NCI-H187 (cell line): ENCODE measurements at regions not wholly inside any gene's neighbourhood (a gene's known extent, or its start where the extent isn't known, plus 50 kb on each side); places are given as distances from the start of the nearest gene placed in this dataset.

Experiments
- DNase-seq, 2 experiments: peaks; one replicate each; lab custom pipeline; 2025; lab: John Stamatoyannopoulos, UW

DNA sequence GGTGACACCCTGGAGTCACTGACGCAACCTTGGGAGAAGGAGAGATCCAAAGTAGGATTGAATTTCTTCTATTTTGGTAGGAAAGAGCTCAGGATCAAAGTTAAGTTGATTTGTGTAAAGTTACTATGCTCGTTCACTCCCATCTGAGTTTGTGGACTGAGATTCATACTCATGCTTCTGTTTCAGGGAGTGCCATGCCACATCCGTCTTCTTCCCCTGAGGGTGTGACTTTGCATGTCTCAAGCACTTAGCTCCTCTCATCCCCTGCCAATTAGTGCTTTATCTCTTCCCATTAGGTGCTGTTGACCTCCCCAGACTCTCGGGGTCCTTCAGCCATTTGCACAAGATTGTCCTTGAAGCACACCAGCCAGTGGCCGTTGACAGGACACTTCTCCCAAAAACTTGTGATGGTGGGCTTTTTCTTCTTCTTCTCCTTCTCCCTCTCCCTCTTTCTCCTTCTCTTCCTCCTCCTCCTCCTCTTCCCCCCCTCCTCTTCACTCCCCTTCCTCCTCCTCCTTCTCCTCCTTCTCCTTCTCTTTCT, 232.2 kb upstream of the KLF4 start:
- DNase-seq, result no peak

DNA sequence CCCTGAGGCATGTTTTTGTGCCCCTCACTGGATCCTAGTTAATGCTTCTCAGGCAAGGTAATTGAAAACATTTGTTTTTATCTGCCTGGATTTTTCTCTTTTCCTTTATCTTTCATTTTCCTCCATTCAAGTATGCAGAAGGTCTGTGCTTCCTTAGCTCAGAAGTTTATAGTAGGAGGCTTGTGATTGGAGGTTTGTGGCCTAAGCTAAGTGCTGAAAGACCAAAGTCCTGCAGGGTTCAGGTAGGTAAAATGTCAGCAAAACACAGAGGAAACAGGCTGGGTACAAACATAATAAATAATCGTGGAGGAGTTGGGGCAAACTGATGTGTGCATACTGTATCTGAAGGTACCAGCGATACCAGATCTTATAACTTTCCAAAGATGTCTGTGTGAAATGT, 230.9 kb upstream of the KLF4 start:
- DNase-seq, result no peak

DNA sequence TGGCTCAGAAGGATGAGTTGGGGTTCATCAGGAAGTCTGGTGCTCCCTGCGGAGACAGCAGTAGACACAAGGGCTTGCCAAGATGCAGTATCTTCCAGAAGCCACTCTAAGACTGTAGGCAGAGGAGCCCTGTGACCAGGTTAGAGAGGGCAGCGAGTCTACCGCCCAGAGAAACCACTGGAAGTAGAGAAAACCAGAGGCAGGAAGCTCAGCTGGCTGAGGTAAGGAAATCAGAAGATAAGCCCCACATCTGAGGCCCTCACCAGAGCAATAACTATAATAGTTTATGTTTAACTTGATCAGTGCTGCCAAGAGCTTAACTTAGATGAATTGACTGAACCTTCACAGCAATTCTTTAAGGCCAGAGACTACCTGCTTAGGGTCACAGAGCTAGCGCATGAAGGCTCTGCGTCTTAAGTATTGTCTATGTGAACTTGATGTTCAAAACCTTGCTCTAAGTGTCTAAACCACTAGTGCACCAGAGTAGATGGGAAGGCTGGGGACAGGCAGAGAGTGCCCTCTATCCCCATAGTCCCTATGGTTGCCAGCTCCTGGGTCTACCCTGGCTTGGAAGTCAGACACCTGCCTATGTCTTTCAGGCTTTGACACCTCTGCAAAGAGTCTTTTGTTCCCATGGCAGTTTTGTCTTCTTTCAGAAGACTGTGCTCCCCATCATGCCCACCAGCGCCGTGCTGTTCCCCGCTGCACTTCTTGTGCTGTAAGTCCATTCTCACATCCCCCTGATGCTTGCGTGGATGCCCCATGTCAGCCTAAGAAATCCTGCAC, 228.2 kb upstream of the KLF4 start:
- DNase-seq, result no peak

DNA sequence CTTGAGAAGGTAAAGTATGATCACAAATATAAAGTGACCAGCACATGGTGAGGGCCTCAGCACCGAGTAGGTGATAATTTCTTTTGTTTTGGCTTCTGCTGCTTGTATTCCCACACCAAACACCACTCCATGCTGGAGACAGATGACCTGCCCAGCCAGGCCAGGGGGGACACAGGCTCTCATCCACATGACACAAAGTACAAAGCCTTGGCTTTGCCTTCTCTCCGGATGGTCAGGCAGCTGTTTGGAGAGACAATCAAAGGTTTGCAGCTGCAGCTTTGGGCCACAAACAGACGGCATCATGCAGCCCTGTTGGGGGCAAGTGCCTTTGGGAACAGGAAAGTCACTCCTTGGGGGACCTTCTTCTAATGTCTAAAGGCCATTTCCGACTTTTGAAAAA, 226.2 kb upstream of the KLF4 start:
- no peak for DNase-seq

DNA sequence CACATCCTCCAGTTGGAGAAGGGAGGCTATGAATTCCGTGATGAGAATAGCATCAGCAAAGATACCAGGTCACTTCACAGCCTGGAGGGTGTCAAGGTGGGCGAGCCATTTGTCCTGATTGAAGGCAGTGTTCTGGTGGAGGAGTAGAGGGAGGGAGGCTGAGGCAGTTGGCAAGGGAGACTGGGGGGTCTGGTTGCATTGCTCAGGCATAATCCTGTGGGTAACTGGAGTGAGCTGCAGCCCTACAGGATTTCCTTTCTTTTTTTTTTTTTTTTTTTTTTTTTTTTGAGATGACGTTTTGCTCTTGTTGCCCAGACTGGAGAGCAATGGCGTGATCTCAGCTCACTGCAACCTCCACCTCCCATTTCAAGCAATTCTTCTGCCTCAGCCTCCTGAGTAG, 223.9 kb upstream of the KLF4 start:
- no peak for DNase-seq

DNA sequence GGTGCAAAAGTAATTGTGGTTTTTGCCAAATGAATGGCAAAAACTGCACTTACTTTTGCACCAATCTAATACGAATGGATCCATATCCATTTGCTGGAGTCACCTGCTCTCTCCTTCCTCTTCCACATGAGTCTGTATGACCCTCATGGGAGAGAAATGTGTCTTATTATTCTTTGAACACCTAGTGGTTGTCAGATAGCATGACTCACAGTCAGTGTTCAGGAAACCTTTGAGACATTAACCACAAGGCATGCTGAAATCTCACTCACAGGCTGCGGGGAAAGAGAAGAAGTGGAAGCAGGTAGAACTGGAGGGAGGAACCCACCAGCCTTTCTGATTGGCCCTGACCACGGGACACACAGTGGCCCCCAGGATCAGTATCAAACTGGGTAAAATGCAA, 222.8 kb upstream of the KLF4 start:
- no peak for DNase-seq

DNA sequence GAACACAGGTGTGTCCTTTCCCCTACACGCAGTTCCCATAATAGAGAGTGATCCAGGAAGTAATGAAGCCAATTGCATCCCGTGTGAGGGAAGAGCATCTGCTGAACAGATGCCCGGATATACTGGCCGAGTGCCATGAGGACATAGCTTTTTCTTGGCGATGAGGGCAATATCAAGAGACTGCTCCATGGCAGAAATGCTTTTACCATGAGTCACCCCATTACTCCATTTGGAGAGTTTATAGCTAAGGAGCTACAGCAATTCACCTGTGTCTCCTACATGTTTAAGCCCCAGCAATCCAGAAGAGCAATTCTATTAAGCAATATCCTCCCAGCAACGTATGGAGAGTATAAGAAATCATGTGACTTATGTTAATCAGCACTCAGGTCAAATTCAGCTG, 222.0 kb upstream of the KLF4 start:
- no peak for DNase-seq

DNA sequence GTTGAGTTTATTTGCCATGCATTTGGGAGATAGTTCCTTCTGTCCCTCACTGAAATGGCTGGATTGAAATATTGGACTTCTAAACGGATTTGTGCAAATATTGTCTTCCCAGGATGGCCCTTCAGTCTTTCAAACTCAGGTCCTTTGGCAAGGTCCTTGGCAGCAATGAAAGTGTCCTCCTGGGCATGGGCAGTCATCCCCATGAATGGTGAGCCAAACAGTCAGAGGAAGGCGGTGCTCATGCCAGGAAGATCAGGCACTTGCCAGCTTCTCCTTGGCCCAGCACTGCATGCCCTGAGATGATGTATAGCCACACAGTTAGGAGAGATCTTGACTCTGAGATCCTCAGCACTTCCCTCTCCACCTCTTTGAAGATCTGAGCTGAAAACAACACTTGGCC, 221.4 kb upstream of the KLF4 start:
- DNase-seq, result no peak

DNA sequence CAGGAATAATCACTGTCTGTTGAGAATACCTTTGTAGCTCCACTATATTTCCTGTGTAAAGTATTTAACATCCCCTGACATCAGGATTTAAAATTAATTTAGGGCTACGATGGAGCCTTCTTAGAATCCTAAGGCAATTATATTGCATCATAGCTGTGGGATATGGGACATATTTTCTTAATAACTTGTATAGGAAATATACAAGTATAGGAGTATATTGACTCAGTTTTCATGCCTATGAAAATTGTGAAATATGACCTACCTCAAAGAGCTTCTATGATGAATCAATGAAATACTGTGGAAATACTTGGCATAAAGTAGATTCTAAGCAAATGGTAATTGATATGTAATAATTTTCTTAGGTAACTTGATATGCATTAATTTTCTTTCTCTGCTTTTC, 221.0 kb upstream of the KLF4 start:
- no peak for DNase-seq

DNA sequence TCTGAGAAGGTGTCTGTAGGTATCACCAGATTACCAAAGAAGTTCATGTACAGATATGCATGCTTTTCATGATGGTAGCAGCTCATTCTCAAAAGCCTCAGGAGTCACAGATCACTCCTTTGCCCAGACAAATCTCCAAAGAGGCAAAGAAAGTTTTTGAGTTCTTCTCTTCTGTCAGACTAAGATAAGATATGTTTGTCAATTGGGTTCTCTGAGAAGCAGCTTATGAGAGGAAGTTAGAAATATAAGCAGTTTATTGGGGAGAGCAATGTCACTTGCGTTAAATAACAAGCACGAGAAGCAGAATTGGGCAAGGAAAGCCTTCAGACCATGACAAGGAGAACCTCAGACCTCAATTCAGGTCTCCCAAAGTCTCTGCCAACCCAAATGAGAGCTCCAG, 219.2 kb upstream of the KLF4 start:
- no peak for DNase-seq

DNA sequence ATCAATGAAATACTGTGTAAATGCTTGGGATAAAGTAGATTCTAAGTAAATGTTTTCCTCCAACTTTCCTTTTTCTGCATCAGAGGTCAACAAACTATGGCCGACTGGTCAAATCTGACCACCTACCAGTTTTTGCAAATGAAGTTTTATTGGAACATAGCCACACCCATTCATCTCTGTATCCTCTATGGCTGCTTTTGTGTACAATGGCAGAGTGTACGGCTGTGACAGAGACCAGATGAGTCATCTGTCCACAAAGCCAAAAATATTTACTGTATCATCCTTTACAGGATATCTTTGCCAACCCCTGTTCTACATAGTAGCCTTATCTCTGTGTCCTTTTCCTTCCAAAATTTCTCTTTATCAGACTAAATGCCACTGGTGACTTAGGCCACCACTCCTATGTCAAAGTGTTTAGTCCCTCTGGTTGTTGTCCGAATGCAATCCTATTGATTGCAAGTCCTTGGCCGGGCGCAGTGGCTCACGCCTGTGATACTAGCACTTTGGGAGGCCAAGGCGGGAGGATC, 218.4 kb upstream of the KLF4 start:
- no peak for DNase-seq

DNA sequence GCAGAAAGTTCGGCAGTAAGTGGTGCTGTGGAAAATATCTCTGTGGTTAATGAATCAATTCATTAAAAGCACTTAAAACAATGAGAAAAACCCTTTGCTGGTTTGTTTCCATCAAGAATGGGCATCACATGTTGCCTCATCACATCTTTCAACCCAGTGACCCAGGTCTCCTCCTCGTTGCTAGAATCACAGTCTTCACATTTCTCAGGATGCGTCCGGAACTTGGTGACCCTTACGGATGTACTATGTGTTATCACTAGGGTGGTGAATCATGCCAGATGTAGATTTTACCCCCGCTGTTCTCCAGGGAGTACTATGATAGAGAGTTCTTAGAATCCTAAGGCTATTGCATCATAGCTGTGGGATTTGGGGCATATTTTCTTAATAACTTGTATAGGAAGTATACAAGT, 217.9 kb upstream of the KLF4 start:
- DNase-seq, result no peak

DNA sequence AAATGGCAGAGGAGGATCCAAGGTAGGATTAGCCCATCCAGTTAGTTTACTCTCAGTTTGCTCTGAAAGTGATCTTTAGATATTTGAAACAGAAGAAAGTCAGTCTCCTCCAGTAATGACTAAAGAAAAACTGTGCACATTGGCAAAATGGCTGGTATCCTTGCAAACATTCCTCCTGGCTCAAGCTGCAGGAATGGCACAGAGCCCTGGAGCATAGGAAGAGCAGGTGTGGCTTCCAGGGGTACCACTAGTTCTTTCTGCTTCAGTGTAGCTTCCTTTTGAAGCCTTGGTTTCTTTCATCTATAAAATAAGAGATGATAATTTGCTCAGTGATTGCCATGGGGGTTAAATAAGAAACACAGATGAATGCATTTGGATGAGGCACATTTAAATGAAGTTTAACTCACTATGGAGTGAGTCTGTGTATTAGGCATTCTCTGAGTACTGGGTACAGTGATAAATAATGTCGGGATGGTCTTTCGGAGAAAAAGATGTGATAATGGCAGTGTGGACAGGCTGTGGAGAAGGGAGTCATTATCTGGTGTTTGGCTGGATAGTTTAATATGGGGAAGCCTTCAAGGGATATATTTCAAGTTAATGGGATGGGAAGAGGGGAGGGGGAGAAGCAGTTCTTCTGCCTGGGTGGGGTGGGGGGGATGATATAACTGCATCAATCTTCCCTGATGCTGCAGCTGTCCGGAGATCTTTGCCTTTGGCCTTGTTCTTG, 217.3 kb upstream of the KLF4 start:
- no peak for DNase-seq

DNA sequence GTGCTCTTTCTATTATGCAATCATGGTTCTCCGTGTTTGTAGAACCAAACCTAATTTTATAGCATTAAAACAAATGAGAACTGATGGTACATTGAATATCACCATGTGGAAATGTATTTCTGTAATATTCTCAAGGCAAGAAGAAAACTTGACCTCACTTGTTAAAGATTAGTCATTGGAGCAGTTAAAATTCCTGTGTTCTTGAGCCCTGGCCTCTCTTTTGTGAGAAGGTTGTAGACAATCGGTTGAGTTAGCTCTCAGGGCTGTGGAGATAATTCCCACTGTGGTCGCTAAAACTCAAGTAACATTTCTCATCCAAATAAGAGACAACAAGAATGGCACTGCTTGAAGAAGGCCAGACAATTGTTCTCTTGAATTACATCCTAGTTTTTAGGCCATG, 216.0 kb upstream of the KLF4 start:
- DNase-seq, result no peak

DNA sequence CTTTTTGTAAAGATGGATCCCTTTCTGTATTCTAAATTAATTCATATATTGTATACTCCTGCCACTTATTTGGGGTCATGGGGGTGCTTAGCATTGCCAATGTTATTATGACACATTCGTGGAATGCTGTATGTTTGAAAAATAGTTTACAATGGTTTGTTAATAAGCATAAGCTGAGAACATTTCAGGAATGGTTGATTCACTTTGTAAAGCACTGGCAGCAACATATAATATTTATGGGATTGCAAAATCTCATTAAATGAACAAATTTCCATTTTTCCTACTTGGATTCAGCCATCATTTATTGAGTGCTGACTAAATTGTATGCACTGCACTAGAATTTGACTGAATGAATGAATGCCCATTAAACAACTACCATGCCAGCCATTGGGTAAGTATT, 215.2 kb upstream of the KLF4 start:
- DNase-seq, result no peak

DNA sequence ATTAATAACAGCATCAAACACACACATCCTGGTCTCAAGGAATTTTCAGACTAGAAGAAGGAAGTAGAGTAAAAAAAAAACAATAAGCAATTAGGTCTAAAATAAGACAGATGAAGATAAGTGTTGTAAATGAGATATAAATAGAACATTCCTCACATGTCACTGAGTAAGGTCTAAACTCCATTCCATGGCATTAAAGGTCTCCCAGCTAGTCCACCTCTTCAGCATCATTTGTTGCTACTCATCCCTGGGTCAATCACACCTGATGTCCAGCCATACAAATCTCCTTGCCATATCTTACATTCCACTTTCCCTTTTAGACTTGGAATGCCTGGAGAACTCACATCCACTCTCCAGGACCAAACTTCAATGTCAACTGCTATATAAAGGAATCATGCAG, 214.1 kb upstream of the KLF4 start:
- no peak for DNase-seq

DNA sequence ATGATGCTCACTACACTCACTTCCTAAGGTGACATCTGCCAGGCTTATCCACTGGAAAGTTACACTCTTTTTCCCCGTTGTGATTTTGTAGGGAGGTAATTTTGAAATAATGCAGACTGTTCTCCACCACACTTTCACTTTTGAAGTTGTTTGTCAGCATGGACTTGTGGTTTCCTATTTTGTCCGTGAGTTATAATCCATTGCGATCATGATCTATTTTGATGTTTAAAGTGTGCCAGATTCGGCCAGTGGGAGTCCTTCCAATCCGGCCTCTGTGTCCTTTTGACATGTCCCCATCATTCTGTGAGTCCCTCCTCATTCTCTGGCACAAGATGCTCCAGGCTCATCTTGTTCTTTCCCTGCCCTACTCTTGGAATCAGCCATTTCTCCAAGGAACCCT, 211.3 kb upstream of the KLF4 start:
- no peak for DNase-seq

DNA sequence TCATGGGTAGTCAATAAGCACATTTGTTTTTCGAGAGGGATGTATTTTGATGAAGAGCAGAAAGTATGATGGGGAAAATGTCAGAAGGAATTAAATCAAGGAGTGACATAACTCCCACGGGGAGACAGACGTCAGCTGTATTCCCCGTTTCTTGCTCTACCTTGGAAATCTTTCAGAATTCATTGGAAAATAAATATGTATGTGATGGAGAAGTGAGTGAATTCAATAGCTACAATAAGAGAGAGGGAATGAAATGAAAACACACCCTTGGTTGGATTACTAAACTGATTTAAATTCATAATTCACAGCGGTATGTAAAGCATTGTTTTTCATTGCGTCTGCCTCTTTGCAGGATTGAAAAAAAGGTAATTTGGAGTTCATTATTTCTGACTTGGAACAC, 209.7 kb upstream of the KLF4 start:
- no peak for DNase-seq

DNA sequence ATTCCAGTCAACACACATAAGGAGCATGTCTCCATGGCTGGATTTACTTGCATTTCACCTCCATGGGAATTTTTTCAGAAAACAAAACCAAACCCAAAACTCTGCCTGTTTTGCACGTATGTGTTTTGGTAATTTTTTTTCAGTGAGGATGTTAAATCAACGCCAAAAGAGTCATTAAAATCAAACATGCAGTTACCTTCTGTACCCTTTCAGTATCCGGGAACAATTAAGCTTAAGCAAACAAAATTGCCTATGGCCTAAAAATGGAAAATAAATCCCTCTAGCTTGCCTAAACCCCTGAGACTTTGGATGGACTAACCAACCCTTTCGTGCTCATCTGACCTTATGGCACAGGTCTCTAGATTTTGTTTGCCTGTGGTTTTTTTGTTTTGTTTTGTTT, 209.2 kb upstream of the KLF4 start:
- DNase-seq, result no peak

DNA sequence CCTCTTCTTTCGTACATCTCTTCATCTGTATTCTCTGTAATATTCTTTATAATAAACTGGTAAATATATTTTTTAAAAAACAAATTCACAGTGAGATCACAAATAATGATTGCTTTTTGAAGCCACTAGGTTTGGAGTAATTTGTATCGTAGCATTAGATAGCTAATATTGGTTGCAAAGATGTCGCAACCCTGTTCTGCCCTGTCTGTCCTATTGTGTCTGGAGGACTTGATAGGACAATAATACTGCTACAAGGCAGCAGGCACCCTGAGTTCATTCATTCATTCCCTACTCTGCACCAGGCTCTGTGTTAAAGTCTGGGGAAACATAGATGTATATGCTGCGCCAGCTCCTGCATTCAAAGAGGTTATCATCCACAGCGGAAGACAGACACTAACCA, 206.7 kb upstream of the KLF4 start:
- no peak for DNase-seq

DNA sequence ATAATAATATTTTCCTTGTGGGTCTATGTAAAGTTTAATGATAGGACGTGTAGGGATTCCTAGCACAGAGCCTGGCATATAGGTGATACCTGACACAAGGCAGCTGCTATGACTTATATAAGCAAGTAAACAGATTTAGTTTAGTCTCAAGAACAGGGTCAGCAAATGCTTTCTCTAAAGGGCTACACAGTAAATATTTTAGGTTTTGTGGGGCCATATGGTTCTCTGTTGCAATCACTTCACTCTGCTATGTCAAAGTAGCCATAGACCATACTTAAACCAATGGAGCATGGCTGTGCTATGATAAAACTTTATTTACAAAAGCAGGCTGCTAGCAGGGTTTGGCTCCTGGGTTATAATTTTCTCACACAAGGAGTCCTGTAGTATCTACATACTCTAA, 204.8 kb upstream of the KLF4 start:
- no peak for DNase-seq

DNA sequence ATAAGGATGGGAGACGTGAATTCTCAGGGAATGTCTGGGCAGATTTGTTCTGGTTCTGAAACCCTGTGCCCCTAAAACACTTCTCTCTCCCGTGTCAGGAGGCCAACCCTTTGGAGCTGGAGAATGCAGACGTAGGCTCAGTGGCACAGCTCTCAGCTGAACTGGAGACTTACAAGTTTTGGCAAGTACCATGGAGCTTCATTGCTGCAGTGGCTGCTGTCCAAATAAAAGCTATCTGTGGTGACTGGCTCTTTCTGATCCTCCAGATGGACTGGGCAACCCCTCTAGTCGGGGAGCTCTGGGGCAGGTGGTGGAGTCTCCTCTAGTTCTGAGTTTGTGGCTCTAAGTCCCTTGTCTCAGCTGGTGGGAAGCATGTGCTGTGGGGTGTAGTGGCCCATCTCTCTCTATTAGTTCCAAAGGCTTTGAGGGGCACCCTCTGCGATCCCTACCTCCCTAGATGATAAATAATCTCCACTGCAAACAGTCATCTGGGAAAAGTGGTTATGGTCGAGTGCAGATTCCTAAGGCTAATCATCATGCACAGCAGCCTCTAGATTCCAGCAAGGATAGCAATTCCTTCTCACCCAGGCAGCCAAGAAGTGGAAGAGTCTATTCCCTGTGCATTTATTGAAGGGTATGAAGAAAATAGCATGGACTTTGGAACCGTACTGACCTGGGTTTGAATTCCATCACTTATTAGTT, 204.2 kb upstream of the KLF4 start:
- no peak for DNase-seq

DNA sequence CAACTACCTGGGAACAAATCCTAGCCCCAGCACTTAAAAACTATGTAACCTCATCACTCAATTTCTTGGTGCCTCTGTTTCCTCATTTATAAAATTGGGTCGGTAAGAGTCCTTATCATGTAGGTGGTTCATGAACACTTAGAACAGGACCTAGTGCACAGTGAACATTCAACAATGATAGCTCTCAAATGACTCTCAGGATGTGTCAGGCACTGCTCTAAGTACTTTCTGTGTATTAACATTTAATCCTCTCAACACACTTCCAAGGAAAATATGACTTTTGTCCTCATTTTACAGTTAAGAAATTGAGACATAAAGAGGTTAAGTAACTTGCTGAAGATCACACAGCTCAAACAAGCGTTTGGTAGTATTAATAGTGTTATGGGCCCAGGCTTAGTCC, 202.1 kb upstream of the KLF4 start:
- DNase-seq, result no peak
